ENCODE measurements at regions not wholly inside any gene's neighbourhood (a gene's known extent, or its start where the extent isn't known, plus 50 kb on each side); places are given as distances from the start of the nearest gene placed in this dataset.
"Not testable (repeated sequence)": the region's sequence is repeated elsewhere in the genome, so short reads cannot be mapped to it uniquely, and the experiment has no call there.

DNA sequence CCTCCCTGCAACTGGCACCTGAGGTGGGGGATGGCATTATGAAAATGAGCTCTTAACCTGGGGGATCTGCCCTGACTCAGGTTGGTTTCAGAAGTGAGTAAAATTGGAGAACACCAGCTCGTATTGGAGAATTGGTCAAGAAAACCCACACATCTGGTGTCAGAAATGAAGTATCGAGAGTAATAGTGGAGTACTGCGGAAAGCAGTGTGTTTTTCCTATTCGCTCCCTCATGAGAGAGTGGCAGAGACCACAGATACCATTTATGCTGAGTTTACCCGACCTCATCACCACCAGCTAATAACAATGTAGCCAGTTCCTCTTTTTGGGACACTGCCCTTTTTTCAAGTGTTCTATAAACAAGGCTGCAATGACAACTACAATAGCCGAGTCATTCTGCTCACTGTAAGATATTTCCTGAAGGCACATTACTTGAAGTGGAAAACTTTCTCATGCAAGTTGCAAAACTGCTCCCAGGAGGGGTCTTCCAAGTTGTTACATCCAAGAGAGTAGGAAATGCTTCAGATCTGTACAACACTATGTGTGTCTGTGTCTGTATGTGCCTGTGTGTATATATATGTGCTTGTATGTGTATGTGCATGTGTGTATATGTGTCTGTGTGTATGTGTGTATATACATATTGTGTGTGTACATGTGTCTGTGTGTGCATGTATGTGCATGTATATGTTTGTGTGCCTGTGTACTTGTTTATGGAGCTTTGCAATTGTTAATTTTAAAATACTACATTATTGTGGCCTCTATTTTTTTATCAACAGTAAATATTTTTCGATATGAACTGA is 106.0 kb upstream of the CST7 start:
- DNase-seq (ENCODE audit: low spot score): no peak
- intact Hi-C loops (cut with DNase I): no loop called here

DNA sequence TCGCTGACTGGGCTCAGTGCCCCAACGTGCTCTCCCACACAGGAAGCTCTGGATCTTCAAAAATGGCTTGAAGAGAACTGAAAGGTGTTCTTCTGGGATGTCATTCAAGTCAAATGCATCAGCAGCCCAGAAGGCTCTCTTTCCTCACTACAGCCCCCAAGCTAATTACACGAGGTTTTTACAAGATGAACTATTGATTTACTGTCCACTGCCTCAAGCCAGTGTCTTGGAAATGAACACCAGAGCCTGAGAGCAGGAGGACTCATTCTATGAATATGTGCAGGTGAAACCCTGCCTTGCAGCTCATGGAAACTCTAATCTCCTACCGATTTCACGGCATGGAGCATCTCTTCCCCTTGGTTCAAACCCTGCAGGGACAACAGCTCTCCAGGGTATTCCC is 98.9 kb upstream of the CST7 start:
- intact Hi-C loops (cut with DNase I): no loop called here
- DNase-seq (ENCODE audit: low spot score): no peak

DNA sequence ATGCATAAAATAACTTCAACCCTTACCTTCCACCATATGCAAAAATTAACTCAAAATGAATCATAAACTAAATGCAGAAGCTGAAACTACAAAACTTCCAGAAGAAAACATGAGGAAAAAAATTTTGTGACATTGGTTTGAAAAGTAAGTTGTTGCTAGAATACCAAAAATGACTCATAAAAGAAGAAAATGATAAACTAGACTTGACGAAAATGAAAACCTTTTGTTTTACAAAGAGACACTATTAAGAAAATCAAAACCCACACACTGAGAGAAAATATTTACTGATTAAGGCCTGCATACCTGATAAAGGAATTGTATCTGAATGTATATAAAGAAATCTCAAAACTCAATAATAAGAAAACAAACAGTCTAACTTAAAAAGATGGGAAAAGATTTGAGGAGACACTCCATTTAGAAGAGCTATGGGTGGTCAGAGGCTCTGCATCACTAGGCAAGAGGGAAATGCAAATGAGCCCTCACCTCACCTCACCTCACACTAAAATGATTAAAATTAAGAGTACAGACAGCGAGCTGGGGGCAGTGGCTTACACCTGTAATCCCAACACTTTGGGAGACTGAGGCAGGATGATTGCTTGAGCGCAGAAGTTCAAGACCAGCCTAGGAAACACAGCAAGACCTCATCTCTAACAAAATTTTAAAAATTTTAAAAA is 97.6 kb upstream of the CST7 start:
- DNase-seq (ENCODE audit: low spot score): no peak
- intact Hi-C loops (cut with DNase I): no loop called here

DNA sequence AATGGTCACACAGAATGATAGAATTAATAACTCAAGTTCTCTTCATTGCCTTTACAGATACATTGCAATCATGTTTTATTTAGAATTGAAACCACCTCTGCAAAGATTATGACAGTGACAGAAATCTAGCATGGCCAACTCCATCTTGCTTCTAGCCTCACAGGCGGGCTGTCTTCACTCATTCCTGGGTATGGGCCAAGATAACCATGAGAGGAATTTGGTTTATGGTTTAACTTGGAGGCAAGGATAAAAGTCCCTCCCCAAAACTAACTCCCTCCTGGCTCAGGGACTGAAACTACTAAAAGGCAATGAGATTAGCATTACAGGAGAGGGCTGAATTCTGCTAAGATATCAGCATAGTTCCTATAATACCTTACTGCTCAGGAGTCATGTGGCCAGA is 95.2 kb upstream of the CST7 start:
- no peak for DNase-seq (ENCODE audit: low spot score)
- intact Hi-C loops (cut with DNase I): no loop called here

DNA sequence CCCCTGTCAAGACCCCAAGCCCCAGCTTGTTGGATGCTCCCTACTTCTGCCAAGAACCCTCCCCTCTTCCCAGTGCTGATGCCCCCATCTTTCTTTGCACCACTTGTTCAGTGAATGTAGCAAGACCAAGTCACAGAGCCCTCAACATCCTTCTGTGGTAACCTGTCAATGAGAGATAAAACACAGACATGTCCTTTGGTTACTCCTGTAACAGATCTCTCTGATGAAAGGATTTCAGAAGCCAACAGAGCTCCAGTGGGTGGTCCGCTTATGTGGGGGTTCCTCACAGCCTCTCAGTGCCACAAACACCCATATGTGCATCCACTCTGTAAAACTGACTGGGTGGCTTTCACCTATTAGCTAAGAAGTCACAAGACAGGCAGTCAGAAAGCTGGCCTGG is 93.2 kb upstream of the CST7 start:
- intact Hi-C loops (cut with DNase I): no loop called here
- DNase-seq (ENCODE audit: low spot score): no peak

DNA sequence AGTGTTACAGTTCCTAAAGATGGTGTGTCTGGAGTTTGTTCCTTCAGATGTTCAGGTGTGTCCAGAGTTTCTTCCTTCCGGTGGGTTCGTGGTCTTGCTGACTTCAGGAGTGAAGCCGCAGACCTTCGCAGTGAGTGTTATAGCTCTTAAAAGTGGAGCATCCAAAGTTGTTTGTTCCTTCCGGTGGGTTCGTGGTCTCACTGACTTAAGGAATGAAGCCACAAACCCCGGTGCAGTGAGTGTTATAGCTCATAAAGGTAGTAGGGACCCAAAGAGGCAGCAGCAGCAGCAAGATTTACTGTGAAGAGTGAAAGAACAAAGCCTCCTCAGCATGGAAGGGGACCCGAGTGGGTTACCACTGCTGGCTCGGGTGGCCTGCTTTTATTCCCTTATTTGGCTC is 90.6 kb upstream of the CST7 start:
- intact Hi-C loops (cut with DNase I); DNase-seq (ENCODE audit: low spot score): not testable (repeated sequence)

DNA sequence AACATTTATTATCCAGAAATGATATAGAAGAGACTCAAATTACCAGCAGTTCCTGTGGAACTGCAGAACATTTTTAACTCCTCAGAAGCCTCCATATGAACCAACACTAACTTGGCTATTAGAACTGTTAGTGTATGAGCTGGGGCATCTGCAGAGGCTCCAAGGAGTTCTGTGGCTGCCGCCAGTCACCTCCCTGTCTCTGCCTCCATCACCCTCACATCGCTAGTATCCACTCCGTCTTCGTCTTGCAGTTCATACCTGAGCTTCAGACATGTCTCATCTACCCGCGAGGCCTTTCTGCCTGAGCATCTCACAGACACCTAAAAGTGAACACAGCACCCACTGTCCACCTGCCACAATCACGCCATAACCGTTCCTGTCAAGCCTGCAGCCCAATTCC is 89.5 kb upstream of the CST7 start:
- DNase-seq (ENCODE audit: low spot score): no peak
- intact Hi-C loops (cut with DNase I): no loop called here

DNA sequence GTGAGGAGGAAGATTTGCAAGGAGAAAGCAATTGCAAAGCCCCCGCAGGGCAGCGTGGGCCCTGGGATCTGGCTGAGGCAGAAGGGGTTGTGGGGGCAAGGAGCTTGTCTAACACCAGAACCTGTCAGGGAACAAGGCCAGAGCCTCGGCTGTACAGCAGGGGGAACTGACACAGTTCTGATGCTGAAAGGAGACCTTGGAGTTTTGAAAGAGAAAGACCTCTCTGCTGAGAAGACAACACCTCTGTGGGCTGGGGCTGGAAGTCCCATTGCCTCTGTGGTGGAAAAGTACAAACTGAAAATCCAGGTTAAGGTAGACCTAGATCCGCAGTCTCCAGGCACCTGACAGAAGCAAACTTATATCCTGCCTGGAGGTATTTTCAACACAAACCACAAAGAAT is 86.9 kb upstream of the CST7 start:
- intact Hi-C loops (cut with DNase I): no loop called here
- DNase-seq (ENCODE audit: low spot score): no peak

DNA sequence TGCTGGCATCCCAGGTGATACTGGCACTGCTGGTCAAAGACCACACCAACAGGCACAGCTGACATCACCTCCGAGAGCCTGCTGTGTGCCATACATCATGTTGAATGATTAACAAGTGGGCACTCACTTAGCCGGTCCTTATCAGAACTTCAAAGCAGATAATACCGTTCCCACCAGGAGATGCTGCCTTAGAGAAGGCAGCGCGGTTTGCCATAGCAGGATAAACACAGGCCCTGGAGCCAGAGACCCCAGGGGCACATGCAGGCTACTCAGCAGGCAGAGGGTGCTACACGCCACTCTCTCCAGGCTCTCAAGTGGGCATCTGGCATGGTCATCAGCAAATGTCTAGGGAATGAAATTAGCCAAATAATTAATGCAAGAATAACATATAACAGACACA is 86.5 kb upstream of the CST7 start:
- no peak for DNase-seq (ENCODE audit: low spot score)
- intact Hi-C loops (cut with DNase I): no loop called here

DNA sequence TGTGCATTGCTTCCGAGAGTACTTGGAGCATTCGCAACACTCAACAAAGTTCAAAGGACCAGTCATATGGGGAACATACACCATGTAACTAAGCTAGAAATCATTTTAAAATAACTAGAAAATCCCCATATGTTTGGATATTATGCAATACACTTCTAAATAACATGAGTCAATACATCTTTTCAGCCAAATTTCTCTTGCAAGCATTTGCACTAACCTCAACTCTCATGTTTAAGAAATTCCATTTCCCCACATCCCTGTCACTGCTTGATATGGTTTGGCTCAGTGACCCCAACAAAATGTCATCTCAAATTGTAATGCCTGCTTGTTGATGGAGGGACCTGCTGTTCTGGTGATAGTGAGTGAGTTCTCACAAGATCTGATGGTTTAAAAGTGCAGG is 85.7 kb upstream of the CST7 start:
- DNase-seq (ENCODE audit: low spot score): no peak
- intact Hi-C loops (cut with DNase I): no loop called here

DNA sequence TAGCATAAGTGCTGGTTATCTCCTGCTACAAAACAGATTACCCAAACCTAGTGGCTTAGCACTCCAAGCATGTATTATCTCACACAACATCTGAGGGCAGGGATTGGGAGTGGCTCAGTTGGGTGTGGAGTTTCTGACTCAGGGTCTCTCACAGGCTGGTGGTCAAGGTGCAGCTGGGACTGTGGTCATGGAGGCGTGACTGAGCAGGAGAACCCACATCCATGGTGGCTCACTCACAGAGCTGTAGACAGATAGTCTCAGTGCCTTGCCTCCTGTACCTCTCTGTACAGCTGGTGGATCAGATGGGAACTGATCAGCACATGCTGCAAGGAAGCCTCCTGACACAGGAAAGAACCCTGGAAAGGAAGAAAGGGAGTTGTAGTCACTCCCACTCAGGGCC is 83.1 kb upstream of the CST7 start:
- intact Hi-C loops (cut with DNase I): no loop called here
- DNase-seq (ENCODE audit: low spot score): no peak

DNA sequence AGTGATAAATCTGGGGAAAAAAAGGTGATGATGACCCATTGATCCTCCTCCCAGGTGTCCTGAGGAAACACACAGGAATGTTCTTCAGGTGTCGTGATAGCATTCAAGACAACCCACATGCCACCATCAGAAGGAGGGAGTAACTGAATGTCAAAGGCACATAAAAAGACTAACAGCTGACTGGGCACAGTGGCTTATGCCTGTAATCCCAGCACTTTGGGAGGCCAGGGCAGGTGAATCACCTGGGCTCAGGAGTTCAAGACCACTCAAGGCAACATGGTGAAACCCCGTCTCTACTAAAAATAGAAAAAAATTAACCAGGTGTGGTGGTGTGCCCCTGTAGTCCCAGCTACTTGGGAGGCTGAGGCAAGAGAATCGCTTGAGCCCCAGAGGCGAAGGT is 82.3 kb upstream of the CST7 start:
- DNase-seq (ENCODE audit: low spot score): no peak

DNA sequence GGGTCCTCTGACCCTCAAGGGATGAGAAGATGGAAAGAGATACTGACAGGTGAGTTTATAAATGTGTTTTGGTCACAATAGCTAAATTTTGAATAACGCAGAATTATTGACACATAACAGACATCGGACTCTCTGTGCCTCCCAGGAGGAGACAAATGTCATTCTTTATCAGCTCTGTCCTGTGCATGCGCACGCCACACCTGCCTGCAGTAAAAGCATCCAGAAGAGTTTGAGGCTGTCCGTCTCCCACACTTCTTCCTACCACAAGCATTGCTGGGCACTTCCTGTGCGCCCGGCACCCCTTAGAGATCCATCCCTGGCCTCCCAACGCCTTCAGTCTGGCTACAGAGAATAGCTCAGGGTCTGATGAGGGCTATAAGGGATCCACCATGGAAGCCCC is 81.5 kb upstream of the CST7 start:
- no peak for DNase-seq (ENCODE audit: low spot score)
- intact Hi-C loops (cut with DNase I): no loop called here

More for the DNA sequence above, 82.3 kb upstream of the CST7 start:
- intact Hi-C loops (cut with DNase I): no loop called here

DNA sequence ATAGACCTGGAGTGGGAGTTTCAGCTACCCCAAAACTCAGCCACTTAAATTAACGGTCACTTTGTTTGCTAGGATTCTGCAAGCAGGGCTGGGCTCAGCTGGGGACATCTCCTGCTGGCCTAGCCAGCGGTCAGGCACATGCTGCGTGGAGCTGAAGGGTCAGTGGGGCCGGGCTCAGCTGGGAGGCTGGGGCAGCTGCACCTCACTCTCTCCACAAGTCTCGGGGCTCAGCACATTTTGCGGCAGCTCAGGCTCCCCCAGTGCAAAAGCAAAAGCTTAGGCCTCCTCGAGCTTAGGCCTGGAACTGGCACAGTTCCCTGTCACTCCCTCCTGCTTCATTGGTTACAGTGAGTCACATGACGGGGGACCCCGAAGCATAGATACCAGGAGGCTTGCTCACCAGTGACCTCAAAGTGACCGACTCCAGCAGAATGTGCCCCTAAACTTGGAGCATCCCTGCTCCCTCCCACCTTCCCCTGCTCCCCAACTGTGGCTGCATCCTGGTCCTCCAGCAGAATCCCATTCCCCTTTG is 80.6 kb upstream of the CST7 start:
- intact Hi-C loops (cut with DNase I): no loop called here
- DNase-seq (ENCODE audit: low spot score): no peak

DNA sequence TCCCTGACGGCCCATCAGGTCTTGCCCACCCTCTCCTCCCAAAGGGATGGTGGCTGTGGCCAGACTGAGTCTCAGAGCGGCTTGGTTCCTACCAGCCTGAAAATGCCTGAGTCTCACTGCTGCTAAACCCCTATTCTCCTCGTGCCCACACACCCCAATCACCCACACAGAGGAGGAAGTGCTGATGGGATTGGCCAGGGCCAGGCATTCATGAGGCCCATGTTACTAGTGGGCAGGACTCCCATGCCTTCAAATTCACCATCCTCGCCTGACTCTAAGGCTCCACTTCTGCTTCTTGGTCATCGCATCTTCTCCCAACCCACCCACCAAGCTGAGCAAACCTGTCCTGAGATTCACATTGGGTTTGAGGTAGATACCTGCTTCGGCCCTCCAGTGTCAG is 80.1 kb upstream of the CST7 start:
- DNase-seq (ENCODE audit: low spot score): no peak
- intact Hi-C loops (cut with DNase I): no loop called here

DNA sequence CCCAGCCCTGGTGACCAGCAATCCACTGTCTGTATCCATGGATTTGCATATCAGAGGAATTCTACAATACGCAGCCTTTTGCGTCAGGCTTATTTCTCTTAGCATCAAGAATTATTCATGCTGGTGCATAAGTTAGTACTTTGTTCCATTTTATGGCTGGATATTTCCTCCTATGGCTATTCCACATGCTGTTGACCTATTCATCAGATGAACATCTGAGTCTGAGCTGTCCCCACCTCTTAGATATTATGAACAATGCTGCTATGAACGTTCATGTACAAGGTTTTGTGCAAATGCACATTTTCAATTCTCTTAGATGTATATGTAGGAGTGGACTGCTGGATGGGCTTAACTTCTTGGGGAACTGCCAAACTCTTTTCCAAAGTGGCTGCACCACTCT is 79.0 kb upstream of the CST7 start:
- DNase-seq (ENCODE audit: low spot score): no peak
- intact Hi-C loops (cut with DNase I): no loop called here

DNA sequence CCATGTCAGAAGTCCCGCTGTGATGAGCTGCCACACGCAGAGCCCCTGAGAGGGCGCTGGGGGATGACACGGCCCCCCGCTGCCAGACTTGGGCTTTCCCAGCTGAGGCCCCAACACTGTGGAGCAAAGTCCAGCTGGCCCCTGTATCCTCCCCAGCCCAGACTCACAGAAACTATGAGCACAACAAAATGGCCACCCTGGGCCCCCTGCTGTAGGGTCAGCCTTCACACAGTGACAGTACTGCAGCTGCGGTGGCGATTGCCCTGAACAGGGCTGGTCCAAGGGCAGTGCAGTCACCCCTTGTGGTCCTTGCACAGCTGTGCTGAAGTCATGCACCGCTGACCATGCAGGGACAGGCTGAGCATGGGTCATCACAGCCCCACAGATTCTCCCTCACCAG is 78.2 kb upstream of the CST7 start:
- no peak for DNase-seq (ENCODE audit: low spot score)
- intact Hi-C loops (cut with DNase I): no loop called here

DNA sequence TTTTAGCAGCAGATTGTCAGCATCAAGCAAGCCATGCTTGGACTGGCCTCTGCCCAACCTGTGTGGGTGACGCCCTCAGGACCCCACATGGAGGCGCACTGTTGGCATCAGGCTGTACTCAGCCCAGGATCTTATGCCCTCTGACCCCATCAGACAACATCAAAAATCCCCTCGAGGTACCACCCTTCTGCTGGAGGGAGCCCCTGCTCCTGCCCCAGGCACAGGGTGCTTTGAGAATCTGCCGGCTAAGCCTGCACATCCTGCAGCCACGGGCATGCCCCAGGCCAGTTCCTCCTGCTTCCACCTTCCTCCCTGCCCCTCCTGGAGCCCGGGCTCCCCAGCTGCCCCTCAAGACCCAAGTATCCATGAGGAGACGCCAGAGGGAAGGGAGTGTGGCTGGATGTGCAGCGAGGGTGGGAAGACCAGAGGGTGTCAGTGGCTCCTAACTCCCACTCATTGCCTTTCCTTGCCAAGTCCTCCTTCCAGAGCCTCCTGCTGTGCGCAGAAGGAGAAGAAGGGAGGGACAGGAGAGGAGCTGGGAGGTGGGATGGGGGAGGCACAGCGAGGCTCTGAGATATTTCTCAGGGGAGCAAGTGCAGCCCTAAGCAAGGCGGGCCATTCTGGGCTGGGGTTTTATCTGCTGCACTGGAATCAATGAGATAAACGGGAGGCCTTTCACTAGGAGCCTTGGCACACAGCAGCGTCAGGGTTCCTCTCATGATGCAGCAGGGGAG is 77.4 kb upstream of the CST7 start:
- DNase-seq (ENCODE audit: low spot score): no peak
- intact Hi-C loops (cut with DNase I): no loop called here

DNA sequence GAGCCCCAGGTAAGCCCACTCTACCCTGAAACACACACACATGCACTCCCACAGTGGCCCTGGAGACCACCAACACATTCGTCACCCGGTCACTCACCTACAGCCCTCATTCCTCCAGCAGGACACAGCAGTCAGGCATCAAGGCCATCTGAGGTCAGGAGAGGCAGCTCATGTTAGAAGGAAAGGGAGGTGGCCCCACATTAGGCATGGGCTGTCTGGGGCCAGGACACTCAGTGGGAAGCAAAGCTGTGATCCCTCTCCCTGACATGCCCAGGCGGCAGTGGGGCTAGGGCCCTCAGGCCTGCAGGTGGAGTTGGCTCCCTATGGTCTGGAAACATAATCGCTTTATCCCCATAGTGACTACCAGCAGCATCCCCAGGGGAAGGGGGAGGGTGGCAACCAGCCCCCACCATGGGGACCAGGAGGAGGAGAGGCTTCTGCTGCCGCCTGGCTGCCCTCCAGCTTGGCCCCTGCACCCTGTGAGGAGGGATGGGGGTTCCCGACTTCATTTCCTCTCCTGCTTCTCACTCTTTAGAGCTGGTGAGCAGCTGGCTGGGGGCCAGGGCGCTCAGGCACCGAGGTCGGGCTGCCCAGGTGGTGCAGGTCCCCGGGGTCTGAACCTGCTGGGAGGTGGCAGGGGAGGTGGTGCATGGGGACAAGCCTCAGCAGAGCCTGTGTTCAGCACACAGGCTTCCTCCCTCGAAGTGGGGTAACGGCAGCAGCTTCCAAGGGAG is 76.6 kb upstream of the CST7 start:
- DNase-seq (ENCODE audit: low spot score): no peak
- intact Hi-C loops (cut with DNase I): no loop called here

Measured in posterior vena cava (tissue), 2 donors.